Stimulated activated CD8-positive, alpha-beta memory T cell treated with anti-CD3 and anti-CD28 coated beads, Interleukin-12 subunit alpha, Interleukin-12 subunit beta, amount 100 ng/mL, for 4 hours (primary cell): ENCODE measurements at regions not wholly inside any gene's neighbourhood (a gene's known extent, or its start where the extent isn't known, plus 50 kb on each side); places are given as distances from the start of the nearest gene placed in this dataset.

Experiments
- DNase-seq: peaks from one replicate; pipeline ENCODE4 v3.0.0-alpha.2; 2020; ENCODE audit warnings: low read depth

DNA sequence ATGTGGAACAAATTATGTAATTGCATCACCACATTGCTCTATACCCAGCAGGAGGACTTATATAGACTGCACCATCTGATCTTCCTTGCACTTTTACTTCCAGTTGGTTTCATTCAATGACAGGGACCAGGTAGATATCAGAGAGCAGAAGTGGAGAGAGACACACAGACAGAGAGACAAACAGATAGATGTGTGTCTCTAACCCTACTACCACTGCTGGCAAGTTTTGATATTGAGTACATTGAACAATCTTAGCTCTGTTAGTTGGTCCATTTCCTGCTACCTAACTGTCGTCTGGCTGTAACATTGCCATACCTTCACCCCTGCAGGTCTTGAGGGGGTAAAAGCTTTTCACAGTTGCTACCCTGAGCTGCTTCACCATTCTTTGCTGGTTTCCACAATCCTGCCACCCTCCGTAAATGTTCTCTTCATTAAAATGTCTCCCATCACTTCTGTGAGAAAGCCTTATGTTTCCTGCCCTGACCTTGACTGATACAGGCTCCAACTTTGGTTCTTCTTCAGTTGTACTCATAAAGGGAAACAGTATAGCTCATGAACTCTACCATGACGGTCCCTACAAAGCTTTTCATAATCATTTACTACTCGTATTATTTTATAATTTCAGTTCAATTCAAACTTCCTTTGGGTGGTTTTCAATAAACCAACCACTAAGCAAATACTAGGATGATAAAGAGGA is 62.3 kb upstream of the ITGA4 start:
- no peak for DNase-seq

GRCh38 chr2:181395851-181396250 is 61.3 kb upstream of the ITGA4 start:
- DNase-seq = no peak

DNA sequence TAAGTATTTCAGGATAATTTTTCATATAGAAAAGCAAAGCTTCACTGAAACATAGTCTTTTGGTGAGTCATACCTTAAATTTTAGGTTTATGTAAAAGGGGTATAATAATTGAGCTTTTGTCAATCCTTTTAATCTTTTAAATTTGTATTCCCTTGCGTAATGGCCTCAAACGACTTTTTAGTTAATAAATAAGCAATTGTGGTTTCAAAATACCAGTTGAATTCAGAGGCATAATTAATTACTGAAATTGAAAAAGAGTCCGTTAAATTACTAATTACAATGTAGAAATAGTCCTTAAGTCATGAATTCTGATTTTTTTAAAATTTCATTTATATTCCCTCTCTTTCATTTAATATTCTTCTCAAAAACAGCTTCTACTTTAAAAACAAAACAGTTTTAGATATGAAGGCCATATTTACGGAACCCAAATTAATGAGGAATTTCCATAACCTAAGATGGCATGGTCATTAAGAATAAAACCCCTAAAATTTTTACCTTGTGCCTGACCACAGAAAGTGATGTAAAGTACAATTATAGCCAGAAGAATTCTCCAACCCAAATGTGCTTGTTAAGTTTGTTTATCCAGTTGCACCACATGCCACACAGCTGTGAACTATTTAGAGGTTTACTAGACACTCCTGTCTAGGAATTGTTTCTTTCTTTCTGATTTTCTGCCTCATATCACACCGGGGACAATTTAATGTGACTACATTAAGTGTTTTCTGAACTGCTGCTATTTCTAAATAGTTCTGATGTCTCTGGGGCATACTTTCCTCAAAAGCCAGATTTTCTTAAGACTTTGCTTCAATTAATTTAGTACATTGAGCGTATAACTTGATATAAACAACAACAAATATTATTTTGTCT is 60.7 kb upstream of the ITGA4 start:
- no peak for DNase-seq

- DNase-seq = no peak
These were observed 59.9 kb upstream of the ITGA4 start for GRCh38 chr2:181397331-181397730.

DNA sequence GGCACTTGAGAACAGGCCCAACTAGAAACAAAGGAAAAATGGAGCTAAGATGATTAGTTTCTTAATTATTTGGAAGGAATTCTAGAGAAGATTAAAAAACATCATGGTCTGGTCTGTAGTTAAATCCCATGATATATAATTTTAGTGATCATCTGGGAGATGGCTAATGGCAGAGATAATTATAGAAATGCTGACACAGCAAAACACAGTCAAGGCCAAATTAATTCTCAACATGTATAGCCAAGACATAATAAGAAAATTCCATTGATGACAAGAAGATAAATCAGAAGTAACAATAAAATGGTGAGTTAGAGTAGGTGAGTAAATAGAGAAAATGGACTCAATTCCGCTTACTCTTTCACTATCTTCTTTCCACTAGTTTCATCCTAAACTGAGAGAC is 59.2 kb upstream of the ITGA4 start:
- DNase-seq = no peak

DNA sequence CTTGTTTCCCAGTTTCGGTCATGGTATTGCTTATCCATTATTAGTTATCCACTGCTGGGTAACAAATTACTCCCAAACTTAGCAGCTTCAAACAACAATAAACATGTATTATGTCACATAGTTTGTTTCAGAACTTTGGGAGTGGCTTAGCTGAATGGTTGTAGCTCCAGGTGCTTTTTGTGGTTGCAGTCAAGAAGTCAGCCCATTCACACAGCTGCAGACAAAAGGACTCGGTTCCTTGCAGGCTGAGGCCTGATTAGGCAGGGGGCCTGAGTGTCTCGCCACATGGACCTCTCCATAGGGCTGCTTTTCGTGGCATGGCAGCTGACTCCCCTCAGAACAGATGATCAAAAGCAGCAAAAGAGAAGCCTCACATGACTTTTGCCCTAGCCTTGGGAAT is 58.2 kb upstream of the ITGA4 start:
- DNase-seq = no peak

DNA sequence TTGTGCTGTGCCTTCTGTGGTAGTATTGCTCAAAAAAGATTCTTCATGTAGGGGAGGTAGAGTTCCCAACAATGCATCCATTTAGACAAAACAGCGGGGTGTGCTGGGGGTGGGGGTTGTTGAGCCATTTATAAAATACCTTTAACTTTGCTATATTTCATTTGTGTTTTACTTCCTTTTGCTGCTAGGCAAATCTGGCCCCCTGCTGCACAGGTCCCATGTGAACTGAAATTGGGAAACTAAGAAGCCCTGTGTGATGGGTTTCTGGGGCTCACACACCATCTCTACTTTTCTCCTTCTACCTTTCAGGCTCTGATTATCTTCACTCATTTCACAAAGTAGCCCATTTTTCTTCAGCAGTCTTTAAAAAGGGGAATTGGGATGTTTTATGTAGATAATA is 52.7 kb upstream of the ITGA4 start:
- DNase-seq = no peak

- DNase-seq = no peak
These were observed 50.0 kb upstream of the ITGA4 start for GRCh38 chr2:181407171-181407570.
